Activated naive CD4-positive, alpha-beta T cell treated with anti-CD3 and anti-CD28 coated beads for 36 hours (primary cell): ENCODE measurements at regions not wholly inside any gene's neighbourhood (a gene's known extent, or its start where the extent isn't known, plus 50 kb on each side); places are given as distances from the start of the nearest gene placed in this dataset.
"Not testable (repeated sequence)": the region's sequence is repeated elsewhere in the genome, so short reads cannot be mapped to it uniquely, and the experiment has no call there.

Experiments used
- CTCF ChIA-PET: fragments of 350-600 bp; sonication (Branson Sonifier 250); formaldehyde crosslinking; loops from one replicate; lab custom pipeline; 2021; ENCODE audit warnings: antibody characterized with exemption; lab: Charles Lee
- DNase-seq: peaks from one replicate; pipeline ENCODE4 v3.0.0-alpha.2; 2020
- H3K27ac Mint-ChIP-seq: one replicate; pipeline ENCODE4 v1.8.0; 2021; ENCODE audit warnings: mild to moderate bottlenecking, mixed read lengths
- H3K27me3 Mint-ChIP-seq: one replicate; pipeline ENCODE4 v1.8.0; 2021; ENCODE audit warnings: low read depth, mixed read lengths
- H3K36me3 Mint-ChIP-seq: one replicate; pipeline ENCODE4 v1.8.0; 2021; ENCODE audit warnings: low read depth, mixed read lengths
- H3K4me1 Mint-ChIP-seq: one replicate; pipeline ENCODE4 v1.8.0; 2021; ENCODE audit warnings: low read depth, mixed read lengths
- H3K4me3 Mint-ChIP-seq: one replicate; pipeline ENCODE4 v1.8.0; 2021; ENCODE audit warnings: mild to moderate bottlenecking, moderate library complexity, mixed read lengths
- H3K9me3 Mint-ChIP-seq: one replicate; pipeline ENCODE4 v1.8.0; 2021; ENCODE audit warnings: mixed read lengths
- intact Hi-C: fragments of 100-400 bp; cut with micrococcal nuclease; formaldehyde crosslinking; loops from one replicate; pipeline ENCODE4 v1.15.1; 2023

GRCh38 chr2:47283659-47284058, 85.5 kb upstream of the EPCAM start:
- CTCF ChIA-PET, result no interaction called here
- intact Hi-C loops, result no loop called here
- no peak for DNase-seq
- no peak overlapping the region for H3K27ac Mint-ChIP-seq
- H3K27me3 Mint-ChIP-seq, result peaks cover 3% of the 10 kb centered on the region
- H3K36me3 Mint-ChIP-seq, result no peaks in the 10 kb centered on the region
- no peaks in the 10 kb centered on the region for H3K4me1 Mint-ChIP-seq
- H3K9me3 Mint-ChIP-seq, result no peaks in the 10 kb centered on the region
- no peak overlapping the region for H3K4me3 Mint-ChIP-seq

- no peak for DNase-seq
- H3K36me3 Mint-ChIP-seq, result no peaks in the 10 kb centered on the region
- CTCF ChIA-PET, result interaction anchor here (1.3 to 1.9 kb wide), 2 partner anchors 11 to 41 kb away, joined by 3 to 19 read pairs; no protein-coding TSS in a partner anchor
- H3K27ac Mint-ChIP-seq, result no peak overlapping the region
- no peak overlapping the region for H3K4me3 Mint-ChIP-seq
- intact Hi-C loops, result no loop called here
- H3K4me1 Mint-ChIP-seq, result no peaks in the 10 kb centered on the region
- H3K27me3 Mint-ChIP-seq, result peaks cover 2% of the 10 kb centered on the region
- H3K9me3 Mint-ChIP-seq, result no peaks in the 10 kb centered on the region
Observed at GRCh38 chr2:47282621-47283272, 86.4 kb upstream of the EPCAM start.

GRCh38 chr2:47279525-47279924, 89.6 kb upstream of the EPCAM start:
- DNase-seq, H3K9me3 Mint-ChIP-seq, H3K4me1 Mint-ChIP-seq, H3K27me3 Mint-ChIP-seq, CTCF ChIA-PET, H3K4me3 Mint-ChIP-seq, H3K36me3 Mint-ChIP-seq, H3K27ac Mint-ChIP-seq: not testable (repeated sequence)
- intact Hi-C loops, result loop anchor here (10.0 kb wide), 1 partner anchor 195 kb away; no protein-coding TSS in a partner anchor

- intact Hi-C loops, result loop anchor here (10.0 kb wide), 1 partner anchor 193 kb away; no protein-coding TSS in a partner anchor
- CTCF ChIA-PET, result no interaction called here
- Mint-ChIP-seq H3K36me3 (no peaks in the 10 kb centered on the region), H3K4me3 (no peak overlapping the region), H3K4me1 (no peaks in the 10 kb centered on the region), H3K27me3 (no peaks in the 10 kb centered on the region), H3K27ac (no peak overlapping the region), H3K9me3 (no peaks in the 10 kb centered on the region)
- DNase-seq, result no peak
Observed at GRCh38 chr2:47277987-47278386, 91.1 kb upstream of the EPCAM start.

GRCh38 chr2:47277187-47277586, 91.9 kb upstream of the EPCAM start:
- Mint-ChIP-seq H3K9me3 (no peaks in the 10 kb centered on the region), H3K27ac (no peak overlapping the region), H3K4me3 (no peak overlapping the region), H3K4me1 (no peaks in the 10 kb centered on the region), H3K27me3 (no peaks in the 10 kb centered on the region), H3K36me3 (no peaks in the 10 kb centered on the region)
- CTCF ChIA-PET, result interaction anchor here (0.6 kb wide), 2 partner anchors 26 to 43 kb away, joined by 3 to 10 read pairs; no protein-coding TSS in a partner anchor
- intact Hi-C loops, result loop anchor here (10.0 kb wide), 1 partner anchor 192 kb away; no protein-coding TSS in a partner anchor
- no peak for DNase-seq

- CTCF ChIA-PET, result interaction anchor here (0.6 to 0.7 kb wide), 3 partner anchors 12 to 316 kb away, joined by 3 to 7 read pairs (median 3); no protein-coding TSS in a partner anchor
- peaks cover 2% of the 10 kb centered on the region for H3K4me1 Mint-ChIP-seq
- intact Hi-C loops, result loop anchor here (10.0 kb wide), 1 partner anchor 191 kb away; no protein-coding TSS in a partner anchor
- no peaks in the 10 kb centered on the region for H3K9me3 Mint-ChIP-seq
- H3K27ac Mint-ChIP-seq, result no peak overlapping the region
- no peak overlapping the region for H3K4me3 Mint-ChIP-seq
- no peak for DNase-seq
- no peaks in the 10 kb centered on the region for H3K36me3 Mint-ChIP-seq
- no peaks in the 10 kb centered on the region for H3K27me3 Mint-ChIP-seq
Observed at GRCh38 chr2:47276061-47276460, 93.0 kb upstream of the EPCAM start.

GRCh38 chr2:47274054-47274782, 94.9 kb upstream of the EPCAM start:
- no peaks in the 10 kb centered on the region for H3K27me3 Mint-ChIP-seq
- no peak overlapping the region for H3K4me3 Mint-ChIP-seq
- no peaks in the 10 kb centered on the region for H3K36me3 Mint-ChIP-seq
- no peaks in the 10 kb centered on the region for H3K9me3 Mint-ChIP-seq
- CTCF ChIA-PET, result interaction anchor here (0.9 to 1.2 kb wide), 3 partner anchors 49 to 356 kb away, joined by 3 to 4 read pairs (median 3); no protein-coding TSS in a partner anchor
- no peak for DNase-seq
- intact Hi-C loops, result loop anchor here (10.0 kb wide), 1 partner anchor 189 kb away; no protein-coding TSS in a partner anchor
- peaks cover 2% of the 10 kb centered on the region for H3K4me1 Mint-ChIP-seq
- no peak overlapping the region for H3K27ac Mint-ChIP-seq

GRCh38 chr2:47272905-47273758, 96.0 kb upstream of the EPCAM start:
- H3K27ac Mint-ChIP-seq, result no peak overlapping the region
- no peaks in the 10 kb centered on the region for H3K9me3 Mint-ChIP-seq
- no peak overlapping the region for H3K4me3 Mint-ChIP-seq
- intact Hi-C loops, result loop anchor here (2.0 to 10.0 kb wide), 2 partner anchors 188 to 354 kb away; no protein-coding TSS in a partner anchor
- CTCF ChIA-PET, result interaction anchor here (0.6 to 3.6 kb wide), 8 partner anchors 8 to 355 kb away, joined by 3 to 19 read pairs (median 4); no protein-coding TSS in a partner anchor
- H3K4me1 Mint-ChIP-seq, result peaks cover 2% of the 10 kb centered on the region
- no peaks in the 10 kb centered on the region for H3K36me3 Mint-ChIP-seq
- no peak for DNase-seq
- H3K27me3 Mint-ChIP-seq, result no peaks in the 10 kb centered on the region

GRCh38 chr2:47272031-47272864, 95.9 kb upstream of the CALM2 start:
- peak; percentile 48 for DNase-seq
- no peak overlapping the region for H3K27ac Mint-ChIP-seq
- CTCF ChIA-PET, result interaction anchor here (0.6 to 3.6 kb wide), 7 partner anchors 9 to 328 kb away, joined by 3 to 19 read pairs (median 4); no protein-coding TSS in a partner anchor
- no peaks in the 10 kb centered on the region for H3K36me3 Mint-ChIP-seq
- no peaks in the 10 kb centered on the region for H3K9me3 Mint-ChIP-seq
- peaks cover 2% of the 10 kb centered on the region for H3K4me1 Mint-ChIP-seq
- intact Hi-C loops, result loop anchor here (2.0 to 10.0 kb wide), 2 partner anchors 187 to 353 kb away; no protein-coding TSS in a partner anchor
- no peaks in the 10 kb centered on the region for H3K27me3 Mint-ChIP-seq
- H3K4me3 Mint-ChIP-seq, result peak overlapping the region; percentile 50

- intact Hi-C loops, result loop anchor here (10.0 kb wide), 1 partner anchor 187 kb away; no protein-coding TSS in a partner anchor
- no peak for DNase-seq
- Mint-ChIP-seq H3K4me1 (peaks cover 2% of the 10 kb centered on the region), H3K27ac (no peak overlapping the region), H3K36me3 (no peaks in the 10 kb centered on the region), H3K27me3 (no peaks in the 10 kb centered on the region), H3K4me3 (no peak overlapping the region), H3K9me3 (no peaks in the 10 kb centered on the region)
- CTCF ChIA-PET, result interaction anchor here (0.6 to 3.6 kb wide), 9 partner anchors 10 to 327 kb away, joined by 3 to 19 read pairs (median 4); no protein-coding TSS in a partner anchor
Observed at GRCh38 chr2:47271054-47272000, 95.0 kb upstream of the CALM2 start.
